ENCODE measurements at regions not wholly inside any gene's neighbourhood (a gene's known extent, or its start where the extent isn't known, plus 50 kb on each side); places are given as distances from the start of the nearest gene placed in this dataset.

DNA sequence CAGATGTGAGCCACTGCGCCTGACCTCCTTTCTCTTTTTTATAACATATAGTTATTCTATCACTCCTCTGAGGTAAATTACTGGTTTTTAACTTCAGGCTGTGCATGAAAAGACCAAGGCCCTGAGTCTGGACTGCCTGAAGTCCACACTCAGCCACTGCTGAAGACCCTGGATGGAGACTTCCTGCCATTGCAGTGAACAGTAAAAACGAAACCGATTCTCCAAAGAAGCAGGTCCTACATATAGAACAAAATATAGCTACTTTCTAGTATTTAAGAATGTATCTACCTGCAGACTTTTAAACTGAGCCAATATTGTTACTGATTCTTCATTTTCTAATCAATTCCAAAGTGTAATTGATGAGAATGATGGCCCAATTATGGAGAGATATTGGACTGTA lies 232.8 kb downstream of the CHRM3 start:
- Histone ChIP-seq H3K27ac (no peak overlapping the region), H3K36me3 (no peaks in the 10 kb centered on the region), H3K9me3 (no peaks in the 10 kb centered on the region), H3K4me3 (no peak overlapping the region), H3K4me1 (ENCODE audit: insufficient read depth) (no peaks in the 10 kb centered on the region), H3K27me3 (no peaks in the 10 kb centered on the region)
- intact Hi-C loops (cut with DNase I), result no loop called here
- DNase-seq, result no peak
- WGBS, 3 donors, result 96 to 98% (median 96%) methylated on average over 3 of the region's 3 CpGs
- TF ChIP-seq POLR2A (IDR thresholded peaks at IDR 0.05) (no peak), EP300 (IDR thresholded peaks at IDR 0.05) (no peak), CTCF (IDR thresholded peaks at IDR 0.05) (no peak)

- WGBS, 3 donors, result 83 to 91% (median 84%) methylated on average over 3 of the region's 3 CpGs
- no peak overlapping the region for H3K4me3 ChIP-seq
- no peaks in the 10 kb centered on the region for H3K4me1 ChIP-seq (ENCODE audit: insufficient read depth)
- TF ChIP-seq EP300 (IDR thresholded peaks at IDR 0.05) (no peak), CTCF (IDR thresholded peaks at IDR 0.05) (no peak), POLR2A (IDR thresholded peaks at IDR 0.05) (no peak)
- H3K9me3 ChIP-seq, result no peaks in the 10 kb centered on the region
- no peaks in the 10 kb centered on the region for H3K27me3 ChIP-seq
- no peak for DNase-seq
- no peak overlapping the region for H3K27ac ChIP-seq
- H3K36me3 ChIP-seq, result no peaks in the 10 kb centered on the region
- intact Hi-C loops (cut with DNase I), result no loop called here
Observed at GRCh38 chr1:239630767-239631166, 244.4 kb downstream of the CHRM3 start.

DNA sequence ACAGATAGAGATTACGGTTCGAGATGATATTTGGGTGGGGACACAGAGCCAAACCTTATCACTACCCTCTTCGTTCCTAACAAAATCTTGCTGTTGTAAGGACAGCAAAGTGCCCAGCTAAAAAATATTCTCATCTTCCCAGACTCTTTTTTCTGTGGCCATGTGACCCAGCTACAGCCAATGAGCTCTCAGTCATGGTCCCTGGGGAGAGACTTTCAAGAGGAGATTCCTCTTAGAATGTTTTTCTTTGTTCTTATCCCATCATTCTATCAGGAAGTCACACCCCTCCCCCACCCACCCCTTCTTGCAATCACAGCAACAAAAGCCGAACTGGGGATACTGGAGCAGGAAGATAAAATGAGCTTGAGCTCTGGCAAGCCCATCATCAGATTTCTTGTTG lies 247.1 kb downstream of the CHRM3 start:
- intact Hi-C loops (cut with DNase I), result no loop called here
- no peaks in the 10 kb centered on the region for H3K36me3 ChIP-seq

DNA sequence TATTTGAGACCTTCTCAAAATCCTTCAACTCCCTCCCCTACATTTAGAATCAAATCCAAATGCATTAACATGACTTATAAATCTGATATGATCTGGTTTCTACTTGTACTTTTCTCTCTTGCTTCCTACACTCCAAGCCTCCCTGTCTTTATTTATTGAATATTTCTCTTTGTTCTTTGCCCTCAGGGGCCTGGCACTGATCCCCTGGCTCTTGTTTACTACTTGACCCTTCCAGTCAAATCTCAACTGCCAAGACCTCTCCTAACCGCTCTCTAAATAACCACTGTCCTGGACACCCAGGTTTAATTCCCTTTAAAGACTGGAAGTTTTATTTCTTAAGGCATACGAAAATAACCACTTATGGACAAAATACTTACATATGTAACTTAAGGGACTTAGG lies 248.9 kb downstream of the CHRM3 start:
- Histone ChIP-seq H3K36me3 (no peaks in the 10 kb centered on the region), H3K4me1 (ENCODE audit: insufficient read depth) (no peaks in the 10 kb centered on the region), H3K9me3 (no peaks in the 10 kb centered on the region), H3K27me3 (no peaks in the 10 kb centered on the region), H3K27ac (no peak overlapping the region), H3K4me3 (no peak overlapping the region)
- DNase-seq, result no peak
- 33 to 69% (median 66%) methylated on average over 2 of the region's 2 CpGs for WGBS, 3 donors
- intact Hi-C loops (cut with DNase I), result no loop called here
- TF ChIP-seq CTCF (IDR thresholded peaks at IDR 0.05) (no peak), EP300 (IDR thresholded peaks at IDR 0.05) (no peak), POLR2A (IDR thresholded peaks at IDR 0.05) (no peak)

More for the DNA sequence above, 247.1 kb downstream of the CHRM3 start:
- H3K9me3 ChIP-seq, result no peaks in the 10 kb centered on the region
- no peak for DNase-seq
- no peak overlapping the region for H3K4me3 ChIP-seq
- TF ChIP-seq CTCF (IDR thresholded peaks at IDR 0.05), result no peak
- no peak for TF ChIP-seq POLR2A (IDR thresholded peaks at IDR 0.05)
- TF ChIP-seq EP300 (IDR thresholded peaks at IDR 0.05), result no peak
- 85 to 90% (median 87%) methylated on average over 4 of the region's 4 CpGs for WGBS, 3 donors
- H3K4me1 ChIP-seq (ENCODE audit: insufficient read depth), result no peaks in the 10 kb centered on the region
- no peak overlapping the region for H3K27ac ChIP-seq
- H3K27me3 ChIP-seq, result no peaks in the 10 kb centered on the region

DNA sequence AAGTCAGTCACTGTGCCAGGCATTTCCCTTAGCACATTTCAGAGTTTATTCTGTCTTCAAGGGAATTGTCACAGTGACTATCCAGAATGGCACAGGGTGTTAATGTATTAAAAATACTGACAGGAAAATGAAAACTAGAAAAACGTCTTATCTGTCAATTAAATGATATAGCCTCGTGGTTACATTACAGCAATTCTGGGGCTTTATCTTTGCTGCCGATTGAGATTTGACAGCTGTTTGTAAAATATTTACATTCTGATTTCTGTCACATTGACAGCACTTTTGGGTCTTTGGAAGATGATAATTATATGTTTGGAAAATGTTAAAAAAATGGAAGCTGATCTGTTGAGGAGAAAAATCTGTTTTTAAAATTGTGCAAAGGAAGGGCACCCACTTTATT lies 250.0 kb downstream of the CHRM3 start:
- Histone ChIP-seq H3K9me3 (no peaks in the 10 kb centered on the region), H3K27ac (no peak overlapping the region), H3K27me3 (no peaks in the 10 kb centered on the region), H3K4me3 (no peak overlapping the region), H3K4me1 (ENCODE audit: insufficient read depth) (no peaks in the 10 kb centered on the region), H3K36me3 (no peaks in the 10 kb centered on the region)
- 13 to 25% (median 14%) methylated on average over 3 of the region's 3 CpGs for whole genome bisulfite sequencing, 3 donors
- TF ChIP-seq POLR2A (IDR thresholded peaks at IDR 0.05), result no peak
- TF ChIP-seq CTCF (IDR thresholded peaks at IDR 0.05), result no peak
- no peak for TF ChIP-seq EP300 (IDR thresholded peaks at IDR 0.05)
- intact Hi-C loops (cut with DNase I), result no loop called here
- no peak for DNase-seq

All from ovary (tissue), 7 donors.